ENCODE measurements at regions not wholly inside any gene's neighbourhood (a gene's known extent, or its start where the extent isn't known, plus 50 kb on each side); places are given as distances from the start of the nearest gene placed in this dataset.

- TF ChIP-seq RAD21 (IDR thresholded peaks at IDR 0.05 in 1 of 2, conservative IDR thresholded peaks at IDR 0.05 in 1 of 2; ENCODE audit: low read depth in 2 of 2, low read length in 2 of 2) (no peak), CREB1 (IDR thresholded peaks at IDR 0.05) (no peak), CHD2 (IDR thresholded peaks at IDR 0.05; ENCODE audit: low read length) (no peak), SP1 (IDR thresholded peaks at IDR 0.05; ENCODE audit: low read depth, low read length) (no peak), TEAD4 (IDR thresholded peaks at IDR 0.05; ENCODE audit: low read depth, low read length) (no peak), POLR2A (IDR thresholded peaks at IDR 0.05; ENCODE audit: control extremely low read depth in 1 of 2, low read depth in 2 of 2, low read length in 2 of 2) (no peak), ZNF274 (IDR thresholded peaks at IDR 0.05; ENCODE audit: borderline replicate concordance, extremely low read depth, low read length) (no peak), RXRA (IDR thresholded peaks at IDR 0.05; ENCODE audit: insufficient read depth, low read depth, low read length) (no peak), GABPA (IDR thresholded peaks at IDR 0.05; ENCODE audit: borderline replicate concordance, insufficient read depth, low read length) (no peak), MAX (IDR thresholded peaks at IDR 0.05) (no peak), CTCF (IDR thresholded peaks at IDR 0.05; ENCODE audit: control extremely low read depth in 1 of 3, insufficient read depth in 1 of 3, low read depth in 1 of 3, low read length in 3 of 3) (no peak), BACH1 (IDR thresholded peaks at IDR 0.05; ENCODE audit: low read length) (no peak), SP4 (IDR thresholded peaks at IDR 0.05; ENCODE audit: low read length) (no peak)
Observed at GRCh38 chr11:134915881-134916280, 503.8 kb upstream of the B3GAT1 start.
